HG03066 (cell line): ENCODE measurements at regions not wholly inside any gene's neighbourhood (a gene's known extent, or its start where the extent isn't known, plus 50 kb on each side); places are given as distances from the start of the nearest gene placed in this dataset.
"Not testable (repeated sequence)": the region's sequence is repeated elsewhere in the genome, so short reads cannot be mapped to it uniquely, and the experiment has no call there.

Source experiments
- ATAC-seq: cut with Tn5 transposase; IDR thresholded peaks from one replicate; pipeline ENCODE4 v1.9.1; 2021; ENCODE audit warnings: low read depth; ENCODE audit not compliant: unreplicated experiment

GRCh38 chr2:65921116-65921515 is 488.7 kb upstream of the SPRED2 start:
- ATAC-seq = no peak

GRCh38 chr2:65920659-65921058 is 488.3 kb upstream of the SPRED2 start:
- ATAC-seq = no peak

- ATAC-seq = no peak
Observed at GRCh38 chr2:65919550-65920188, 487.3 kb upstream of the SPRED2 start.

GRCh38 chr2:65918760-65919187 is 486.4 kb upstream of the SPRED2 start:
- no peak for ATAC-seq

- ATAC-seq = no peak
Observed at GRCh38 chr2:65917986-65918385, 485.6 kb upstream of the SPRED2 start.

- ATAC-seq = no peak
Observed at GRCh38 chr2:65916785-65917295, 484.4 kb upstream of the SPRED2 start.

- ATAC-seq = no peak
Observed at GRCh38 chr2:65916177-65916576, 483.8 kb upstream of the SPRED2 start.

- ATAC-seq = no peak
Observed at GRCh38 chr2:65915273-65915672, 482.9 kb upstream of the SPRED2 start.

GRCh38 chr2:65914244-65914786 is 481.9 kb upstream of the SPRED2 start:
- no peak for ATAC-seq

GRCh38 chr2:65913813-65914212 is 481.4 kb upstream of the SPRED2 start:
- ATAC-seq = no peak

GRCh38 chr2:65901756-65902155 is 469.4 kb upstream of the SPRED2 start:
- no peak for ATAC-seq

- ATAC-seq = no peak
Observed at GRCh38 chr2:65896446-65896845, 464.0 kb upstream of the SPRED2 start.

GRCh38 chr2:65890131-65890530 is 457.7 kb upstream of the SPRED2 start:
- ATAC-seq = not testable (repeated sequence)

- ATAC-seq = no peak
Observed at GRCh38 chr2:65885266-65885665, 452.9 kb upstream of the SPRED2 start.

- no peak for ATAC-seq
Observed at GRCh38 chr2:65881592-65881991, 449.2 kb upstream of the SPRED2 start.

- no peak for ATAC-seq
Observed at GRCh38 chr2:65880436-65880835, 448.0 kb upstream of the SPRED2 start.

- ATAC-seq = no peak
Observed at GRCh38 chr2:65878011-65878340, 445.6 kb upstream of the SPRED2 start.

- ATAC-seq = no peak
Observed at GRCh38 chr2:65877331-65878010, 445.1 kb upstream of the SPRED2 start.

GRCh38 chr2:65876114-65876513 is 443.7 kb upstream of the SPRED2 start:
- no peak for ATAC-seq

GRCh38 chr2:65870826-65871225 is 438.4 kb upstream of the SPRED2 start:
- ATAC-seq = no peak

GRCh38 chr2:65869296-65869695 is 436.9 kb upstream of the SPRED2 start:
- ATAC-seq = no peak

- ATAC-seq = no peak
Observed at GRCh38 chr2:65868177-65868576, 435.8 kb upstream of the SPRED2 start.
